ENCODE measurements at regions not wholly inside any gene's neighbourhood (a gene's known extent, or its start where the extent isn't known, plus 50 kb on each side); places are given as distances from the start of the nearest gene placed in this dataset.

DNA sequence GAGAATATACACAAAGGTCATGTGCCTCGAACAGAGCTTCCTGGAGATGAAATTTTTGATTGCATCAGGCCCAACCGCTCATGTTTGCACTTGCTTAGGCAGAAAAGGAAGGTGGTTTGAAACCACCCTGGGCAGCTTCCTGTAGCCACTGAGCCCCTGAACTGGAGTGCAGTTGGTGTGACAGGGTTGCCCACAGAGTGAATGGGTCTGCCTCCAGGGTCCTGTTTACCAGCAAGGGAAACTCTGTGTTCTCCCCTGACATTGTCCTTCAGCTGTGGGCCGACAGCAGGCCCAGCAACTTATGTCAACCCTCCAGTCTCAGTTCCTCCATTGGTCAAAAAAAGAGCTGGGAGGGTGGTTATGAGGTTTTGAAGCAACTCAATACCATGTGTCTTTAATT lies 289.6 kb downstream of the KIF4B start:
- CTCF ChIA-PET, result interaction anchor here (1.5 kb wide), 1 partner anchor 43 kb away, joined by 5 read pairs; no protein-coding TSS in a partner anchor
- no peak overlapping the region for H3K4me3 Mint-ChIP-seq
- POLR2A ChIA-PET, result no interaction called here
- no peaks in the 10 kb centered on the region for H3K4me1 Mint-ChIP-seq
- no peak for TF ChIP-seq FOXJ3 (CRISPR knock-in tag; IDR thresholded peaks at IDR 0.05; ENCODE audit: borderline replicate concordance)
- no peak for TF ChIP-seq FOXK1 (CRISPR knock-in tag; IDR thresholded peaks at IDR 0.05)
- TF ChIP-seq ZNF138 (CRISPR knock-in tag; conservative IDR thresholded peaks at IDR 0.05), result no peak
- TF ChIP-seq CTCF (IDR thresholded peaks at IDR 0.05), result no peak
- no peak for TF ChIP-seq ZNF263 (CRISPR knock-in tag; IDR thresholded peaks at IDR 0.05; ENCODE audit: low read depth)
- no peak for TF ChIP-seq CREB1 (CRISPR knock-in tag; IDR thresholded peaks at IDR 0.05)
- TF ChIP-seq FOXP4 (CRISPR knock-in tag; IDR thresholded peaks at IDR 0.05), result no peak
- no peak for TF ChIP-seq EMX1 (CRISPR knock-in tag; IDR thresholded peaks at IDR 0.05)
- TF ChIP-seq CBFB (CRISPR knock-in tag; IDR thresholded peaks at IDR 0.05; ENCODE audit: low read depth), result no peak
- TF ChIP-seq ZNF317 (CRISPR knock-in tag; IDR thresholded peaks at IDR 0.05; ENCODE audit: borderline replicate concordance, low read depth), result no peak
- no peak for TF ChIP-seq HMGA2 (CRISPR knock-in tag; IDR thresholded peaks at IDR 0.05)
- no peak for TF ChIP-seq JUN (CRISPR knock-in tag; IDR thresholded peaks at IDR 0.05)
- TF ChIP-seq GABPB1 (CRISPR knock-in tag; IDR thresholded peaks at IDR 0.05), result no peak
- TF ChIP-seq, protein P1, sequence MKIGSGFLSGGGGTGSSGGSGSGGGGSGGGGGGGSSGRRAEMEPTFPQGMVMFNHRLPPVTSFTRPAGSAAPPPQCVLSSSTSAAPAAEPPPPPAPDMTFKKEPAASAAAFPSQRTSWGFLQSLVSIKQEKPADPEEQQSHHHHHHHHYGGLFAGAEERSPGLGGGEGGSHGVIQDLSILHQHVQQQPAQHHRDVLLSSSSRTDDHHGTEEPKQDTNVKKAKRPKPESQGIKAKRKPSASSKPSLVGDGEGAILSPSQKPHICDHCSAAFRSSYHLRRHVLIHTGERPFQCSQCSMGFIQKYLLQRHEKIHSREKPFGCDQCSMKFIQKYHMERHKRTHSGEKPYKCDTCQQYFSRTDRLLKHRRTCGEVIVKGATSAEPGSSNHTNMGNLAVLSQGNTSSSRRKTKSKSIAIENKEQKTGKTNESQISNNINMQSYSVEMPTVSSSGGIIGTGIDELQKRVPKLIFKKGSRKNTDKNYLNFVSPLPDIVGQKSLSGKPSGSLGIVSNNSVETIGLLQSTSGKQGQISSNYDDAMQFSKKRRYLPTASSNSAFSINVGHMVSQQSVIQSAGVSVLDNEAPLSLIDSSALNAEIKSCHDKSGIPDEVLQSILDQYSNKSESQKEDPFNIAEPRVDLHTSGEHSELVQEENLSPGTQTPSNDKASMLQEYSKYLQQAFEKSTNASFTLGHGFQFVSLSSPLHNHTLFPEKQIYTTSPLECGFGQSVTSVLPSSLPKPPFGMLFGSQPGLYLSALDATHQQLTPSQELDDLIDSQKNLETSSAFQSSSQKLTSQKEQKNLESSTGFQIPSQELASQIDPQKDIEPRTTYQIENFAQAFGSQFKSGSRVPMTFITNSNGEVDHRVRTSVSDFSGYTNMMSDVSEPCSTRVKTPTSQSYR (CRISPR knock-in tag; IDR thresholded peaks at IDR 0.05), result no peak
- no peak for TF ChIP-seq ZBTB21 (CRISPR knock-in tag; IDR thresholded peaks at IDR 0.05; ENCODE audit: borderline replicate concordance)
- TF ChIP-seq, protein P2, sequence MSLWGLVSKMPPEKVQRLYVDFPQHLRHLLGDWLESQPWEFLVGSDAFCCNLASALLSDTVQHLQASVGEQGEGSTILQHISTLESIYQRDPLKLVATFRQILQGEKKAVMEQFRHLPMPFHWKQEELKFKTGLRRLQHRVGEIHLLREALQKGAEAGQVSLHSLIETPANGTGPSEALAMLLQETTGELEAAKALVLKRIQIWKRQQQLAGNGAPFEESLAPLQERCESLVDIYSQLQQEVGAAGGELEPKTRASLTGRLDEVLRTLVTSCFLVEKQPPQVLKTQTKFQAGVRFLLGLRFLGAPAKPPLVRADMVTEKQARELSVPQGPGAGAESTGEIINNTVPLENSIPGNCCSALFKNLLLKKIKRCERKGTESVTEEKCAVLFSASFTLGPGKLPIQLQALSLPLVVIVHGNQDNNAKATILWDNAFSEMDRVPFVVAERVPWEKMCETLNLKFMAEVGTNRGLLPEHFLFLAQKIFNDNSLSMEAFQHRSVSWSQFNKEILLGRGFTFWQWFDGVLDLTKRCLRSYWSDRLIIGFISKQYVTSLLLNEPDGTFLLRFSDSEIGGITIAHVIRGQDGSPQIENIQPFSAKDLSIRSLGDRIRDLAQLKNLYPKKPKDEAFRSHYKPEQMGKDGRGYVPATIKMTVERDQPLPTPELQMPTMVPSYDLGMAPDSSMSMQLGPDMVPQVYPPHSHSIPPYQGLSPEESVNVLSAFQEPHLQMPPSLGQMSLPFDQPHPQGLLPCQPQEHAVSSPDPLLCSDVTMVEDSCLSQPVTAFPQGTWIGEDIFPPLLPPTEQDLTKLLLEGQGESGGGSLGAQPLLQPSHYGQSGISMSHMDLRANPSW (CRISPR knock-in tag; conservative IDR thresholded peaks at IDR 0.05; ENCODE audit: low read depth), result no peak
- no peak for TF ChIP-seq ZNF219 (CRISPR knock-in tag; IDR thresholded peaks at IDR 0.05; ENCODE audit: borderline replicate concordance)
- TF ChIP-seq JAZF1 (CRISPR knock-in tag; IDR thresholded peaks at IDR 0.05), result no peak
- H3K9me3 Mint-ChIP-seq, result peaks cover 9% of the 10 kb centered on the region
- H3K27ac Mint-ChIP-seq, result no peak overlapping the region
- no peaks in the 10 kb centered on the region for H3K36me3 Mint-ChIP-seq
- ATAC-seq (no peak), DNase-seq (ENCODE audit: low spot score) (no peak)
- H3K27me3 Mint-ChIP-seq (ENCODE audit: low read depth), result no peaks in the 10 kb centered on the region
